B cell (primary cell): ENCODE measurements at regions not wholly inside any gene's neighbourhood (a gene's known extent, or its start where the extent isn't known, plus 50 kb on each side); places are given as distances from the start of the nearest gene placed in this dataset.

Source experiments
- ATAC-seq: fragments of 200-7000 bp; cut with Tn5 transposase; one replicate; pipeline ENCODE4 v1.10.0; 2021; ENCODE audit warnings: low read depth, mild to moderate bottlenecking, moderate number of reproducible peaks, moderate library complexity
- CTCF ChIA-PET: fragments of 350-600 bp; sonication (Branson Sonifier 250); formaldehyde crosslinking; loops from one replicate; lab custom pipeline; 2021; ENCODE audit warnings: antibody characterized with exemption, inconsistent platforms; lab: Charles Lee
- POLR2A ChIA-PET: fragments of 350-600 bp; sonication (Branson Sonifier 250); formaldehyde crosslinking; loops from one replicate; lab custom pipeline; 2021; ENCODE audit warnings: antibody characterized with exemption; lab: Charles Lee
- DNase-seq: peaks from one replicate; pipeline ENCODE4 v3.0.0; 2013
- H2AFZ ChIP-seq: 2 replicates; pipeline ENCODE4 v1.6.1; 2012; ENCODE audit warnings: mild to moderate bottlenecking, low read depth, low read length; ENCODE audit not compliant: insufficient read depth, poor library complexity, severe bottlenecking
- H3K27ac ChIP-seq, 2 donors: 1 replicate in 1 of 2; 2 replicates in 1 of 2; pipeline ENCODE4 v1.5.1; 2012 to 2013; ENCODE audit warnings: low read length in 2 of 2, mild to moderate bottlenecking in 2 of 2, moderate library complexity in 1 of 2
- H3K27me3 ChIP-seq, 4 experiments: fragments of 200-600 bp in 1 of 4; sonication (generic) in 1 of 4; replicated peaks in 1 of 4; 1 replicate in 2 of 4; 2 replicates in 2 of 4; pipeline versions ENCODE4 v1.6.1 to v1.7.0; 2013 to 2016; ENCODE audit warnings: low read length in 3 of 4, mild to moderate bottlenecking in 2 of 4, mixed read lengths in 1 of 4, moderate library complexity in 1 of 4; ENCODE audit not compliant: insufficient read depth in 4 of 4, control insufficient read depth in 3 of 4; ENCODE audit errors: control extremely low read depth in 1 of 4
- H3K36me3 ChIP-seq, 2 experiments: replicated peaks in 1 of 2; 1 replicate in 1 of 2; 2 replicates in 1 of 2; pipeline versions ENCODE4 v1.6.1 to v1.7.1; 2013; ENCODE audit warnings: low read length in 1 of 2; ENCODE audit not compliant: insufficient read depth in 2 of 2, control insufficient read depth in 1 of 2; ENCODE audit errors: control extremely low read depth in 1 of 2, extremely low read depth in 1 of 2
- H3K4me1 ChIP-seq, 2 donors: fragments of 200-600 bp in 1 of 2; sonication (generic) in 1 of 2; 1 replicate in 1 of 2; 2 replicates in 1 of 2; pipeline versions ENCODE4 v1.5.1 to v1.6.1; 2013 to 2017; ENCODE audit warnings: low read length in 2 of 2; ENCODE audit not compliant: control insufficient read depth in 2 of 2, insufficient read depth in 2 of 2
- H3K4me2 ChIP-seq: replicated peaks from 2 replicates; pipeline ENCODE3; 2012; ENCODE audit warnings: mild to moderate bottlenecking, low read depth, low read length; ENCODE audit not compliant: poor library complexity, severe bottlenecking
- H3K4me3 ChIP-seq, 5 experiments: fragments of 200-600 bp in 1 of 5; sonication (generic) in 1 of 5; 1 replicate in 3 of 5; 2 replicates in 2 of 5; pipeline versions ENCODE4 v1.5.1 to v1.7.0; 2011 to 2016; ENCODE audit warnings: low read length in 4 of 5, mild to moderate bottlenecking in 4 of 5, low read depth in 2 of 5, control low read depth in 1 of 5, moderate library complexity in 1 of 5; ENCODE audit not compliant: insufficient read depth in 1 of 5; ENCODE audit errors: control extremely low read depth in 1 of 5, extremely low read depth in 1 of 5
- H3K79me2 ChIP-seq: fragments of 200-600 bp; sonication (generic); one replicate; pipeline ENCODE4 v1.6.0; 2016; ENCODE audit warnings: low read length; ENCODE audit not compliant: control insufficient read depth, insufficient read depth
- H3K9ac ChIP-seq: fragments of 200-600 bp; sonication (generic); 2 replicates; pipeline ENCODE4 v1.6.1; 2017; ENCODE audit warnings: mild to moderate bottlenecking, low read length, moderate library complexity
- H3K9me3 ChIP-seq, 3 donors: one replicate each; pipeline versions ENCODE4 v1.6.1 to v1.7.1; 2013; ENCODE audit warnings: low read length in 2 of 3; ENCODE audit not compliant: control insufficient read depth in 2 of 3, insufficient read depth in 1 of 3; ENCODE audit errors: control extremely low read depth in 1 of 3
- H4K20me1 ChIP-seq: 2 replicates; pipeline ENCODE4 v1.6.0; 2012; ENCODE audit warnings: mild to moderate bottlenecking, low read length; ENCODE audit not compliant: insufficient read depth, control insufficient read depth, poor library complexity, severe bottlenecking
- H3K27ac Mint-ChIP-seq: one replicate; pipeline ENCODE4 v1.8.0; 2021; ENCODE audit warnings: mixed read lengths
- H3K27me3 Mint-ChIP-seq: one replicate; pipeline ENCODE4 v1.8.0; 2021; ENCODE audit warnings: mixed read lengths
- H3K4me1 Mint-ChIP-seq: one replicate; pipeline ENCODE4 v1.8.0; 2021; ENCODE audit warnings: mixed read lengths
- H3K4me3 Mint-ChIP-seq: one replicate; pipeline ENCODE4 v1.8.0; 2021; ENCODE audit warnings: mixed read lengths
- H3K9me3 Mint-ChIP-seq: one replicate; pipeline ENCODE4 v1.8.0; 2022; ENCODE audit warnings: mixed read lengths; ENCODE audit not compliant: insufficient read depth
- EZH2 ChIP-seq: IDR thresholded peaks from 2 replicates; pipeline ENCODE4 v1.6.1; 2012; ENCODE audit warnings: borderline replicate concordance, low read depth, mild to moderate bottlenecking, moderate library complexity, low read length; ENCODE audit not compliant: insufficient read depth, poor library complexity, severe bottlenecking
- WGBS: methylation state at CpG from one replicate; pipeline ENCODE4 v1.1.5; 2013; ENCODE audit warnings: missing lambda C conversion rate; ENCODE audit not compliant: insufficient coverage; 5-methylcytosine and 5-hydroxymethylcytosine counted together
- intact Hi-C: fragments of 100-400 bp; cut with micrococcal nuclease; formaldehyde crosslinking; loops from one replicate; pipeline ENCODE4 v1.10.0; 2022
- TF ChIP-seq, protein P1 (sequence below): fragments of 200-600 bp; IDR thresholded peaks from one replicate; pipeline ENCODE4 v1.8.0; 2022; ENCODE audit warnings: antibody characterized with exemption, mild to moderate bottlenecking

DNA sequence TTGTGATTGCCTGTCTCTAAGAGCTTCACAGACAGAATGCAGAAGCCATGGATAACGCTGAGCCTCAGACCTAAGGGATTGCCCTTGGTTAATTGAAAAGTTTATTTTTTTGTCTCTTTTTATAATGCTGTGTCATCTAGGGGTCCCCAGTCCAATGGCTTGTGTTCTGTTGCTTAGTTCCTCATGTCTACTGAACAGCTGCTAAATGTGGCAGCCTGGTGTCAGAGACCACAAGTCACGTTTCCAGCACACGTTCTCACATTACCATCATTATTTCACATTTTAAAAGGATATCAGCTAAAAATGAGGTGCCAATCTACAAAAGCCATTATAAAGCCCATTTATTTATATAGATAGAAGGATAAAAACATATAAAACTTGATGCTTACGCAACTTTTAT lies 1362.0 kb downstream of the PCDH9 start:
- H3K4me3 Mint-ChIP-seq, result no peak overlapping the region
- no peak overlapping the region for H2AFZ ChIP-seq

DNA sequence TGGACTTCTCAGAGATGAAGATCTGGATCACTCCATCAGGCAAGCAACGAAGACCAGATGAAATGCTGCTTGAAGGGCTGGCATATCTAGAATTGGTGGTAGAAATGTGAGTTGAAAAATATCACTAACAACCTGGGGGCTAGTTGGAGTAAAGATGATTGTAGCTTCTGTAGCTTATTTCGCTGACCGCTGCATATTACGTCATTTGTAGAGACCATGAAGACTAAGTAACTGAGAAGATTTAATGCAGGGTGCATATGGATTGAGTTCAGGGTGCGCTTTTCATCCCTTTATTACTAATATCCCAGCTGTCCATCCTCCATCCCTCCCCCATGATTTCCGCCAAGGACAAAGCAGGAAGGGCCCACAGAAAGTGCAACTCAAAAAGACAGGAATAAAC lies 1364.0 kb downstream of the PCDH9 start:
- no peaks in the 10 kb centered on the region for H4K20me1 ChIP-seq
- ChIA-PET CTCF (no interaction called here), POLR2A (no interaction called here)
- no peak overlapping the region for H3K4me3 ChIP-seq
- peaks cover 0 to 4% (median 1%) of the 10 kb centered on the region in 3 donors for H3K9me3 ChIP-seq
- H2AFZ ChIP-seq, result no peak overlapping the region
- Mint-ChIP-seq H3K4me3 (no peak overlapping the region), H3K27me3 (no peaks in the 10 kb centered on the region), H3K4me1 (no peaks in the 10 kb centered on the region), H3K9me3 (peaks cover 3% of the 10 kb centered on the region), H3K27ac (no peak overlapping the region)
- intact Hi-C loops, result no loop called here
- no peaks in the 10 kb centered on the region for H3K79me2 ChIP-seq
- no peaks in the 10 kb centered on the region for H3K27me3 ChIP-seq
- TF ChIP-seq EZH2, result no peak
- TF ChIP-seq, protein P1, sequence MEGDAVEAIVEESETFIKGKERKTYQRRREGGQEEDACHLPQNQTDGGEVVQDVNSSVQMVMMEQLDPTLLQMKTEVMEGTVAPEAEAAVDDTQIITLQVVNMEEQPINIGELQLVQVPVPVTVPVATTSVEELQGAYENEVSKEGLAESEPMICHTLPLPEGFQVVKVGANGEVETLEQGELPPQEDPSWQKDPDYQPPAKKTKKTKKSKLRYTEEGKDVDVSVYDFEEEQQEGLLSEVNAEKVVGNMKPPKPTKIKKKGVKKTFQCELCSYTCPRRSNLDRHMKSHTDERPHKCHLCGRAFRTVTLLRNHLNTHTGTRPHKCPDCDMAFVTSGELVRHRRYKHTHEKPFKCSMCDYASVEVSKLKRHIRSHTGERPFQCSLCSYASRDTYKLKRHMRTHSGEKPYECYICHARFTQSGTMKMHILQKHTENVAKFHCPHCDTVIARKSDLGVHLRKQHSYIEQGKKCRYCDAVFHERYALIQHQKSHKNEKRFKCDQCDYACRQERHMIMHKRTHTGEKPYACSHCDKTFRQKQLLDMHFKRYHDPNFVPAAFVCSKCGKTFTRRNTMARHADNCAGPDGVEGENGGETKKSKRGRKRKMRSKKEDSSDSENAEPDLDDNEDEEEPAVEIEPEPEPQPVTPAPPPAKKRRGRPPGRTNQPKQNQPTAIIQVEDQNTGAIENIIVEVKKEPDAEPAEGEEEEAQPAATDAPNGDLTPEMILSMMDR, result no peak
- ATAC-seq (no peak), DNase-seq (no peak)
- no peak overlapping the region for H3K27ac ChIP-seq
- WGBS, result 83% methylated on average over 1 of the region's 6 CpGs
- H3K4me1 ChIP-seq, result no peaks in the 10 kb centered on the region
- H3K4me2 ChIP-seq, result no peak overlapping the region
- no peaks in the 10 kb centered on the region for H3K36me3 ChIP-seq
- no peak overlapping the region for H3K9ac ChIP-seq

More for the DNA sequence above, 1362.0 kb downstream of the PCDH9 start:
- H3K36me3 ChIP-seq, result no peaks in the 10 kb centered on the region
- H3K9ac ChIP-seq, result no peak overlapping the region
- no peak for TF ChIP-seq EZH2
- TF ChIP-seq, protein P1, result no peak
- ATAC-seq, result no peak
- peaks cover 3% of the 10 kb centered on the region for H3K9me3 Mint-ChIP-seq
- no peaks in the 10 kb centered on the region for H4K20me1 ChIP-seq
- 100% methylated on average over 1 of the region's 4 CpGs for WGBS
- peaks cover 0 to 4% (median 1%) of the 10 kb centered on the region in 3 donors for H3K9me3 ChIP-seq
- ChIA-PET POLR2A (no interaction called here), CTCF (no interaction called here)
- no peak overlapping the region for H3K4me3 ChIP-seq
- no peaks in the 10 kb centered on the region for H3K4me1 Mint-ChIP-seq
- H3K79me2 ChIP-seq, result no peaks in the 10 kb centered on the region
- H3K4me2 ChIP-seq, result no peak overlapping the region
- no peak overlapping the region for H3K27ac Mint-ChIP-seq
- no peaks in the 10 kb centered on the region for H3K27me3 Mint-ChIP-seq
- H3K27ac ChIP-seq, result no peak overlapping the region
- H3K27me3 ChIP-seq, result no peaks in the 10 kb centered on the region
- DNase-seq, result no peak
- H3K4me1 ChIP-seq, result no peaks in the 10 kb centered on the region
- intact Hi-C loops, result no loop called here
